Esophagus squamous epithelium (tissue), 5 donors: ENCODE measurements at regions not wholly inside any gene's neighbourhood (a gene's known extent, or its start where the extent isn't known, plus 50 kb on each side); places are given as distances from the start of the nearest gene placed in this dataset.

Experiments
- DNase-seq: peaks from one replicate; lab custom pipeline; 2025; lab: John Stamatoyannopoulos, UW
- H3K27ac ChIP-seq, 4 donors: fragments of 200-600 bp; sonication (generic); one replicate each; pipeline ENCODE4 v1.5.1; 2016 to 2019; ENCODE audit warnings: mild to moderate bottlenecking in 1 of 4
- H3K27me3 ChIP-seq, 4 donors: fragments of 200-600 bp; sonication (generic); 1 replicate in 3 of 4; 2 replicates in 1 of 4; pipeline versions ENCODE4 v1.5.1 to v1.6.0; 2017 to 2021; ENCODE audit warnings: antibody characterized with exemption in 1 of 4
- H3K36me3 ChIP-seq, 3 donors: fragments of 200-600 bp; sonication (generic); one replicate each; pipeline ENCODE4 v1.5.1; 2016 to 2019
- H3K4me1 ChIP-seq, 3 donors: fragments of 200-600 bp; sonication (generic); one replicate each; pipeline ENCODE4 v1.5.1; 2017 to 2019
- H3K4me3 ChIP-seq, 4 donors: fragments of 200-600 bp; sonication (generic); 1 replicate in 3 of 4; 2 replicates in 1 of 4; pipeline ENCODE4 v1.5.1; 2016 to 2019; ENCODE audit warnings: mild to moderate bottlenecking in 2 of 4, moderate library complexity in 1 of 4
- H3K9me3 ChIP-seq, 3 donors: fragments of 200-600 bp; sonication (generic); one replicate each; pipeline ENCODE4 v1.5.1; 2016 to 2019
- CTCF ChIP-seq, 6 experiments: fragments of 450-650 bp in 4 of 6; fragments of 200-600 bp in 2 of 6; sonication (generic) in 2 of 6; IDR thresholded peaks; one replicate each; pipeline ENCODE4 v1.5.1; 2016 to 2019; ENCODE audit warnings: antibody characterized with exemption in 6 of 6, mild to moderate bottlenecking in 4 of 6, moderate library complexity in 4 of 6
- POLR2A ChIP-seq, 4 donors: fragments of 450-650 bp; IDR thresholded peaks; one replicate each; pipeline ENCODE4 v1.6.1; 2017; ENCODE audit warnings: antibody characterized with exemption in 4 of 4, mild to moderate bottlenecking in 4 of 4, moderate library complexity in 3 of 4
- WGBS, 2 donors: methylation state at CpG; one replicate each; pipeline ENCODE4 v1.1.5; 2018; 5-methylcytosine and 5-hydroxymethylcytosine counted together
- intact Hi-C: fragments of 100-400 bp; cut with DNase I; formaldehyde crosslinking; loops from one replicate; pipeline ENCODE4 v1.15.0; 2022
- donor health status: DM: yes; HTN: yes; CAD: no.

GRCh38 chr3:6448011-6448410 is 412.9 kb upstream of the GRM7 start:
- 73 to 90% methylated on average over 4 of the region's 4 CpGs for WGBS, 2 donors
- H3K9me3 ChIP-seq, result no peaks in the 10 kb centered on the region

GRCh38 chr3:6449099-6449498 is 411.8 kb upstream of the GRM7 start:
- H3K9me3 ChIP-seq, result no peaks in the 10 kb centered on the region
- no peaks in the 10 kb centered on the region for H3K36me3 ChIP-seq
- H3K4me3 ChIP-seq, result no peak overlapping the region
- no peak overlapping the region for H3K27ac ChIP-seq
- H3K4me1 ChIP-seq, result no peaks in the 10 kb centered on the region
- intact Hi-C loops, result no loop called here
- no peak for TF ChIP-seq CTCF (IDR thresholded peaks at IDR 0.05)
- TF ChIP-seq POLR2A (IDR thresholded peaks at IDR 0.05), result no peak
- no peak for DNase-seq
- H3K27me3 ChIP-seq, result no peaks in the 10 kb centered on the region
- 46 to 70% methylated on average over 3 of the region's 3 CpGs for WGBS, 2 donors

More at GRCh38 chr3:6448011-6448410, 412.9 kb upstream of the GRM7 start:
- H3K36me3 ChIP-seq, result no peaks in the 10 kb centered on the region
- TF ChIP-seq CTCF (IDR thresholded peaks at IDR 0.05), result no peak
- TF ChIP-seq POLR2A (IDR thresholded peaks at IDR 0.05), result no peak
- intact Hi-C loops, result no loop called here
- DNase-seq, result no peak
- H3K27ac ChIP-seq, result no peak overlapping the region
- H3K4me1 ChIP-seq, result no peaks in the 10 kb centered on the region
- no peak overlapping the region for H3K4me3 ChIP-seq
- H3K27me3 ChIP-seq, result no peaks in the 10 kb centered on the region

- Histone ChIP-seq H3K27ac (no peak overlapping the region), H3K4me1 (no peaks in the 10 kb centered on the region), H3K27me3 (no peaks in the 10 kb centered on the region), H3K4me3 (no peak overlapping the region), H3K9me3 (no peaks in the 10 kb centered on the region), H3K36me3 (no peaks in the 10 kb centered on the region)
- TF ChIP-seq CTCF (IDR thresholded peaks at IDR 0.05) (no peak), POLR2A (IDR thresholded peaks at IDR 0.05) (no peak)
- WGBS, 2 donors, result 27 to 56% methylated on average over 1 of the region's 1 CpG
- no peak for DNase-seq
- intact Hi-C loops, result no loop called here
These were observed 407.9 kb upstream of the GRM7 start for GRCh38 chr3:6452974-6453373.

- H3K9me3 ChIP-seq, result no peaks in the 10 kb centered on the region
- no peak overlapping the region for H3K27ac ChIP-seq
- 72 to 73% methylated on average over 3 of the region's 3 CpGs for WGBS, 2 donors
- no peak overlapping the region for H3K4me3 ChIP-seq
- TF ChIP-seq POLR2A (IDR thresholded peaks at IDR 0.05) (no peak), CTCF (IDR thresholded peaks at IDR 0.05) (no peak)
- no peak for DNase-seq
- H3K36me3 ChIP-seq, result no peaks in the 10 kb centered on the region
- intact Hi-C loops, result no loop called here
- no peaks in the 10 kb centered on the region for H3K27me3 ChIP-seq
- no peaks in the 10 kb centered on the region for H3K4me1 ChIP-seq
These were observed 405.9 kb upstream of the GRM7 start for GRCh38 chr3:6455031-6455430.

GRCh38 chr3:6467186-6467585 is 393.7 kb upstream of the GRM7 start:
- Histone ChIP-seq H3K4me1 (no peaks in the 10 kb centered on the region), H3K4me3 (no peak overlapping the region), H3K27ac (no peak overlapping the region), H3K9me3 (no peaks in the 10 kb centered on the region), H3K36me3 (no peaks in the 10 kb centered on the region), H3K27me3 (no peaks in the 10 kb centered on the region)
- intact Hi-C loops, result no loop called here
- TF ChIP-seq CTCF (IDR thresholded peaks at IDR 0.05), result no peak
- TF ChIP-seq POLR2A (IDR thresholded peaks at IDR 0.05), result no peak
- no peak for DNase-seq
